NCI-H510A treated with DMSO at 0.1 percent for 48 hours (cell line): ENCODE measurements at regions not wholly inside any gene's neighbourhood (a gene's known extent, or its start where the extent isn't known, plus 50 kb on each side); places are given as distances from the start of the nearest gene placed in this dataset.

ENCODE experiments used
- DNase-seq: peaks from one replicate; lab custom pipeline; 2025; lab: John Stamatoyannopoulos, UW

- DNase-seq: no peak
Observed at GRCh38 chr5:44868541-44868940, 59.8 kb downstream of the MRPS30 start.

- DNase-seq: no peak
Observed at GRCh38 chr5:44869928-44870327, 61.2 kb downstream of the MRPS30 start.

- DNase-seq: no peak
Observed at GRCh38 chr5:44870430-44870829, 61.7 kb downstream of the MRPS30 start.

GRCh38 chr5:44871401-44871800 is 62.7 kb downstream of the MRPS30 start:
- no peak for DNase-seq

- DNase-seq: no peak
Observed at GRCh38 chr5:44875661-44876605, 67.2 kb downstream of the MRPS30 start.

- no peak for DNase-seq
Observed at GRCh38 chr5:44881266-44881665, 72.5 kb downstream of the MRPS30 start.

- no peak for DNase-seq
Observed at GRCh38 chr5:44884036-44884435, 75.3 kb downstream of the MRPS30 start.

- no peak for DNase-seq
Observed at GRCh38 chr5:44885903-44886302, 77.2 kb downstream of the MRPS30 start.

- no peak for DNase-seq
Observed at GRCh38 chr5:44887722-44888121, 79.0 kb downstream of the MRPS30 start.

- DNase-seq: no peak
Observed at GRCh38 chr5:44888435-44888834, 79.7 kb downstream of the MRPS30 start.

- no peak for DNase-seq
Observed at GRCh38 chr5:44891116-44891515, 82.4 kb downstream of the MRPS30 start.

- DNase-seq: no peak
Observed at GRCh38 chr5:44900273-44900954, 91.7 kb downstream of the MRPS30 start.

GRCh38 chr5:44907396-44907795 is 98.6 kb downstream of the MRPS30 start:
- DNase-seq: no peak

- no peak for DNase-seq
Observed at GRCh38 chr5:44909004-44909403, 100.3 kb downstream of the MRPS30 start.

GRCh38 chr5:44911501-44911900 is 102.8 kb downstream of the MRPS30 start:
- no peak for DNase-seq

GRCh38 chr5:44914221-44914620 is 105.5 kb downstream of the MRPS30 start:
- no peak for DNase-seq

- no peak for DNase-seq
Observed at GRCh38 chr5:44919560-44919959, 110.8 kb downstream of the MRPS30 start.

GRCh38 chr5:44927115-44927733 is 118.5 kb downstream of the MRPS30 start:
- DNase-seq: no peak

- DNase-seq: no peak
Observed at GRCh38 chr5:44932922-44933585, 124.3 kb downstream of the MRPS30 start.

GRCh38 chr5:44933686-44934085 is 124.9 kb downstream of the MRPS30 start:
- DNase-seq: no peak

GRCh38 chr5:44935262-44935661 is 126.5 kb downstream of the MRPS30 start:
- DNase-seq: no peak

- DNase-seq: no peak
Observed at GRCh38 chr5:44935871-44936270, 127.1 kb downstream of the MRPS30 start.
